B cell (primary cell): ENCODE measurements at regions not wholly inside any gene's neighbourhood (a gene's known extent, or its start where the extent isn't known, plus 50 kb on each side); places are given as distances from the start of the nearest gene placed in this dataset.

ENCODE experiments used
- ATAC-seq: fragments of 200-7000 bp; cut with Tn5 transposase; one replicate; pipeline ENCODE4 v1.10.0; 2021; ENCODE audit warnings: low read depth, mild to moderate bottlenecking, moderate number of reproducible peaks, moderate library complexity
- CTCF ChIA-PET: fragments of 350-600 bp; sonication (Branson Sonifier 250); formaldehyde crosslinking; loops from one replicate; lab custom pipeline; 2021; ENCODE audit warnings: antibody characterized with exemption, inconsistent platforms; lab: Charles Lee
- POLR2A ChIA-PET: fragments of 350-600 bp; sonication (Branson Sonifier 250); formaldehyde crosslinking; loops from one replicate; lab custom pipeline; 2021; ENCODE audit warnings: antibody characterized with exemption; lab: Charles Lee
- DNase-seq: peaks from one replicate; pipeline ENCODE4 v3.0.0; 2013
- H2AFZ ChIP-seq: 2 replicates; pipeline ENCODE4 v1.6.1; 2012; ENCODE audit warnings: mild to moderate bottlenecking, low read depth, low read length; ENCODE audit not compliant: insufficient read depth, poor library complexity, severe bottlenecking
- H3K27ac ChIP-seq, 2 donors: 1 replicate in 1 of 2; 2 replicates in 1 of 2; pipeline ENCODE4 v1.5.1; 2012 to 2013; ENCODE audit warnings: low read length in 2 of 2, mild to moderate bottlenecking in 2 of 2, moderate library complexity in 1 of 2
- H3K27me3 ChIP-seq, 4 experiments: fragments of 200-600 bp in 1 of 4; sonication (generic) in 1 of 4; replicated peaks in 1 of 4; 1 replicate in 2 of 4; 2 replicates in 2 of 4; pipeline versions ENCODE4 v1.6.1 to v1.7.0; 2013 to 2016; ENCODE audit warnings: low read length in 3 of 4, mild to moderate bottlenecking in 2 of 4, mixed read lengths in 1 of 4, moderate library complexity in 1 of 4; ENCODE audit not compliant: insufficient read depth in 4 of 4, control insufficient read depth in 3 of 4; ENCODE audit errors: control extremely low read depth in 1 of 4
- H3K36me3 ChIP-seq, 2 experiments: replicated peaks in 1 of 2; 1 replicate in 1 of 2; 2 replicates in 1 of 2; pipeline versions ENCODE4 v1.6.1 to v1.7.1; 2013; ENCODE audit warnings: low read length in 1 of 2; ENCODE audit not compliant: insufficient read depth in 2 of 2, control insufficient read depth in 1 of 2; ENCODE audit errors: control extremely low read depth in 1 of 2, extremely low read depth in 1 of 2
- H3K4me1 ChIP-seq, 2 donors: fragments of 200-600 bp in 1 of 2; sonication (generic) in 1 of 2; 1 replicate in 1 of 2; 2 replicates in 1 of 2; pipeline versions ENCODE4 v1.5.1 to v1.6.1; 2013 to 2017; ENCODE audit warnings: low read length in 2 of 2; ENCODE audit not compliant: control insufficient read depth in 2 of 2, insufficient read depth in 2 of 2
- H3K4me2 ChIP-seq: replicated peaks from 2 replicates; pipeline ENCODE3; 2012; ENCODE audit warnings: mild to moderate bottlenecking, low read depth, low read length; ENCODE audit not compliant: poor library complexity, severe bottlenecking
- H3K4me3 ChIP-seq, 5 experiments: fragments of 200-600 bp in 1 of 5; sonication (generic) in 1 of 5; 1 replicate in 3 of 5; 2 replicates in 2 of 5; pipeline versions ENCODE4 v1.5.1 to v1.7.0; 2011 to 2016; ENCODE audit warnings: low read length in 4 of 5, mild to moderate bottlenecking in 4 of 5, low read depth in 2 of 5, control low read depth in 1 of 5, moderate library complexity in 1 of 5; ENCODE audit not compliant: insufficient read depth in 1 of 5; ENCODE audit errors: control extremely low read depth in 1 of 5, extremely low read depth in 1 of 5
- H3K79me2 ChIP-seq: fragments of 200-600 bp; sonication (generic); one replicate; pipeline ENCODE4 v1.6.0; 2016; ENCODE audit warnings: low read length; ENCODE audit not compliant: control insufficient read depth, insufficient read depth
- H3K9ac ChIP-seq: fragments of 200-600 bp; sonication (generic); 2 replicates; pipeline ENCODE4 v1.6.1; 2017; ENCODE audit warnings: mild to moderate bottlenecking, low read length, moderate library complexity
- H3K9me3 ChIP-seq, 3 donors: one replicate each; pipeline versions ENCODE4 v1.6.1 to v1.7.1; 2013; ENCODE audit warnings: low read length in 2 of 3; ENCODE audit not compliant: control insufficient read depth in 2 of 3, insufficient read depth in 1 of 3; ENCODE audit errors: control extremely low read depth in 1 of 3
- H4K20me1 ChIP-seq: 2 replicates; pipeline ENCODE4 v1.6.0; 2012; ENCODE audit warnings: mild to moderate bottlenecking, low read length; ENCODE audit not compliant: insufficient read depth, control insufficient read depth, poor library complexity, severe bottlenecking
- H3K27ac Mint-ChIP-seq: one replicate; pipeline ENCODE4 v1.8.0; 2021; ENCODE audit warnings: mixed read lengths
- H3K27me3 Mint-ChIP-seq: one replicate; pipeline ENCODE4 v1.8.0; 2021; ENCODE audit warnings: mixed read lengths
- H3K4me1 Mint-ChIP-seq: one replicate; pipeline ENCODE4 v1.8.0; 2021; ENCODE audit warnings: mixed read lengths
- H3K4me3 Mint-ChIP-seq: one replicate; pipeline ENCODE4 v1.8.0; 2021; ENCODE audit warnings: mixed read lengths
- H3K9me3 Mint-ChIP-seq: one replicate; pipeline ENCODE4 v1.8.0; 2022; ENCODE audit warnings: mixed read lengths; ENCODE audit not compliant: insufficient read depth
- EZH2 ChIP-seq: IDR thresholded peaks from 2 replicates; pipeline ENCODE4 v1.6.1; 2012; ENCODE audit warnings: borderline replicate concordance, low read depth, mild to moderate bottlenecking, moderate library complexity, low read length; ENCODE audit not compliant: insufficient read depth, poor library complexity, severe bottlenecking
- WGBS: methylation state at CpG from one replicate; pipeline ENCODE4 v1.1.5; 2013; ENCODE audit warnings: missing lambda C conversion rate; ENCODE audit not compliant: insufficient coverage; 5-methylcytosine and 5-hydroxymethylcytosine counted together
- intact Hi-C: fragments of 100-400 bp; cut with micrococcal nuclease; formaldehyde crosslinking; loops from one replicate; pipeline ENCODE4 v1.10.0; 2022
- TF ChIP-seq, protein P1 (sequence below): fragments of 200-600 bp; IDR thresholded peaks from one replicate; pipeline ENCODE4 v1.8.0; 2022; ENCODE audit warnings: antibody characterized with exemption, mild to moderate bottlenecking

GRCh38 chr19:28614634-28615545 is 598.1 kb downstream of the UQCRFS1 start:
- H2AFZ ChIP-seq: no peak overlapping the region
- ATAC-seq (no peak), DNase-seq (no peak)
- H3K27ac ChIP-seq: no peak overlapping the region
- H3K9ac ChIP-seq: no peak overlapping the region
- no peak overlapping the region for H3K4me3 Mint-ChIP-seq
- no peaks in the 10 kb centered on the region for H3K27me3 ChIP-seq
- H3K79me2 ChIP-seq: no peaks in the 10 kb centered on the region
- ChIA-PET POLR2A (no interaction called here), CTCF (no interaction called here)
- H3K4me1 ChIP-seq: no peaks in the 10 kb centered on the region
- peaks cover 13% of the 10 kb centered on the region for H3K9me3 Mint-ChIP-seq
- intact Hi-C loops: no loop called here
- H3K4me2 ChIP-seq: no peak overlapping the region
- no peaks in the 10 kb centered on the region for H3K4me1 Mint-ChIP-seq
- no peak overlapping the region for H3K4me3 ChIP-seq
- H3K27me3 Mint-ChIP-seq: no peaks in the 10 kb centered on the region
- H4K20me1 ChIP-seq: no peaks in the 10 kb centered on the region
- peaks cover 2 to 28% (median 23%) of the 10 kb centered on the region in 3 donors for H3K9me3 ChIP-seq
- no peak overlapping the region for H3K27ac Mint-ChIP-seq
- TF ChIP-seq, protein P1, sequence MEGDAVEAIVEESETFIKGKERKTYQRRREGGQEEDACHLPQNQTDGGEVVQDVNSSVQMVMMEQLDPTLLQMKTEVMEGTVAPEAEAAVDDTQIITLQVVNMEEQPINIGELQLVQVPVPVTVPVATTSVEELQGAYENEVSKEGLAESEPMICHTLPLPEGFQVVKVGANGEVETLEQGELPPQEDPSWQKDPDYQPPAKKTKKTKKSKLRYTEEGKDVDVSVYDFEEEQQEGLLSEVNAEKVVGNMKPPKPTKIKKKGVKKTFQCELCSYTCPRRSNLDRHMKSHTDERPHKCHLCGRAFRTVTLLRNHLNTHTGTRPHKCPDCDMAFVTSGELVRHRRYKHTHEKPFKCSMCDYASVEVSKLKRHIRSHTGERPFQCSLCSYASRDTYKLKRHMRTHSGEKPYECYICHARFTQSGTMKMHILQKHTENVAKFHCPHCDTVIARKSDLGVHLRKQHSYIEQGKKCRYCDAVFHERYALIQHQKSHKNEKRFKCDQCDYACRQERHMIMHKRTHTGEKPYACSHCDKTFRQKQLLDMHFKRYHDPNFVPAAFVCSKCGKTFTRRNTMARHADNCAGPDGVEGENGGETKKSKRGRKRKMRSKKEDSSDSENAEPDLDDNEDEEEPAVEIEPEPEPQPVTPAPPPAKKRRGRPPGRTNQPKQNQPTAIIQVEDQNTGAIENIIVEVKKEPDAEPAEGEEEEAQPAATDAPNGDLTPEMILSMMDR: no peak
- TF ChIP-seq EZH2: no peak
- H3K36me3 ChIP-seq: no peaks in the 10 kb centered on the region
- WGBS: 97% methylated on average over 7 of the region's 12 CpGs

DNA sequence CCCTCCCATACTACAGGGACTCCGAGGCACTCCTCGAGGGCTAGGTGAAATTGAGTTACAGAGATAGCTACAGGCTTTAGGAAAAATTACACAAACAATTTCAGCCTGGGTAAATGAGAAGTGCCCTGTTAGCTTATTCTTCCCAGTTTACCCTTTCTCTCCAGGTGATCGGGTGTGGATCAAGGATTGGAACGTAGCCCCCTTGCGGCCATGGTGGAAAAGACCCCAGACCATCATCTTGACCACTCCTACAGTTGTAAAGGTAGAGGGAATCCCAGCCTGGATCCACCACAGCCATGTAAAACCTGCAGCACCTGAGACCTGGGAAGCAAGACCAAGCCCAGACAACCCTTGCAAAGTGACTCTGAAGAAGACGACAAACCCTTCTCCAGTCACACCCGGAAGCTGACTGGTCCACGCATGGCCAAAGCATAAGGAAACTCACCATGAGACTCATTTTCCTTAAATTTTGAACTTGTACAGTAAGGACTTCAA is 600.6 kb downstream of the UQCRFS1 start:
- Mint-ChIP-seq H3K4me3 (no peak overlapping the region), H3K27me3 (no peaks in the 10 kb centered on the region), H3K9me3 (peaks cover 10% of the 10 kb centered on the region), H3K4me1 (no peaks in the 10 kb centered on the region), H3K27ac (no peak overlapping the region)
- 92% methylated on average over 5 of the region's 8 CpGs for WGBS
- Histone ChIP-seq H3K4me3 (no peak overlapping the region), H3K27ac (no peak overlapping the region), H4K20me1 (no peaks in the 10 kb centered on the region), H3K9me3 (peaks cover 2 to 39% (median 23%) of the 10 kb centered on the region in 3 donors), H3K79me2 (no peaks in the 10 kb centered on the region), H3K36me3 (no peaks in the 10 kb centered on the region), H3K9ac (no peak overlapping the region), H3K4me1 (no peaks in the 10 kb centered on the region), H2AFZ (no peak overlapping the region), H3K27me3 (no peaks in the 10 kb centered on the region), H3K4me2 (no peak overlapping the region)
- DNase-seq (no peak), ATAC-seq (no peak)
- POLR2A ChIA-PET: no interaction called here
- TF ChIP-seq, protein P1: no peak
- no peak for TF ChIP-seq EZH2
- intact Hi-C loops: no loop called here
- CTCF ChIA-PET: no interaction called here
